LHCN-M2 (cell line): ENCODE measurements at regions not wholly inside any gene's neighbourhood (a gene's known extent, or its start where the extent isn't known, plus 50 kb on each side); places are given as distances from the start of the nearest gene placed in this dataset.

ENCODE experiments used
- DNase-seq: peaks from one replicate; pipeline ENCODE4 v3.0.0-alpha.2; 2012; ENCODE audit warnings: low read depth

DNA sequence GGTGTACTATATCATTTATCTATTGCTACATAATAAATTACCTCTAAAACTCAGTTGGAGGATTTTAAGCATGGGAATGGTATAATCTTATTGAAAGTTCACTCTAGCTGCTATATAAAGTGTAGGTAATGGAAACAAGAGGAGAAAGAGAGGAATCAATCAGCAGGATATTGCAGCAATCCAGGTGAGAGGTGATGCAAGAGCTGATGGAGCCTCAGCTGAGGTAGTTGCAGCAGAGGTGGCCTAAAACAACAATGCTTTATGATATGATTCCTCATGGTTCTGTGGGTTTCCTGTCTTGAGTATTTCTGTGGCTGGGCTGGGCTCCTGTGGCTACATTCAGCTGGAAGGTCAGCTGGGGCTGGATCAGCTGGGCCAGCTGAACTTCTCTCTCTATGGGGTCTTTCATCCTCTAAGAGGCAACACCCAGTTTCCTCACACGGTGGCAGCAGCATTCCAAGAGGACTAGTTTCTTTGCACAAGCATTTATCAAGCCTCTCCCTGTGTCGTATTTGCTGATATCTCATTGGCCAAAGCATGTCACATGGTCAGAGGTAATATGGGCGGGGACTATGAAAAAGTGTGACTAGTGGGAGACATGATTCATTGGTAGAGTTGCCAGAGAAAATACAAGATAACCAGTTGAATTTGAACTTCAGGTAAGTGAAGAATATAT lies 135.4 kb upstream of the LARGE1 start:
- DNase-seq = peak; percentile 0

DNA sequence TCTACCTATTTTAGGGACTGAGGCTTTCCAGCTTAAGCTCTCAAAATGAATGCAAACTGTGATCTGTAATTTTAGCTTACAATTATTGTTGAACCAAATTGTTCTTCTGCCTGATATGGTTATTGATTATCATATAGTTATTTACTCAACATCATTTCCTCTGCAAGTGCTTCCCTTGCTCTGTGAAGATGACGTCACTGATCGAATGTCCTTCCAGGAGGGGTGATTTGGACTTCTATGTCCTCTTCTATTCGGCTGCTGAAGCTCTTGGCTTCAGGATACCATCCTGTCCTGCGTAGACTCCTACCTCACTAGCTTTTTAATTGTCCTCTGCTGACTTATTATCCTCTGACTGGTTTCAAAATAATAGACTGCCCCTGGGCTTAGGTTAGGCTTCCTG lies 137.4 kb upstream of the LARGE1 start:
- no peak for DNase-seq

DNA sequence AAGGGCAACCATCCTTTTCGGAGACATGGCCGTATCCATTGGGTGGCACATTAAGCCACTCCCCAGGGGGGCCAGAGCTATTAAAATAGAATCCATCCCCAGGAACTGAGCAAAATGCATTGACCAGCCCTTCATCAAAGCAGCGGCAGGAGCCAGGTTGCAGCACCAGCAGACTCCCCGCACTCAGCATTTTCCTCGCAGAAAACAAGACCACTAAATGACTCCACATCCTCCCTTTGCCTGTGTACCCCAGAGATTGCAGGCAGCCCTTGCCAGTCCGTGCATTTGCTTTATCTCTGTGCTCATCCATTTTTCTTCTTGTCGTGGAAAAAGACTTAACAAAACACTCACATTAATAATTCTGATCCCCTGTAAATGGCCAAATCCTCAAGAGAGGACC lies 144.4 kb upstream of the LARGE1 start:
- DNase-seq = no peak

GRCh38 chr22:34067031-34067430 lies 146.8 kb upstream of the LARGE1 start:
- no peak for DNase-seq

DNA sequence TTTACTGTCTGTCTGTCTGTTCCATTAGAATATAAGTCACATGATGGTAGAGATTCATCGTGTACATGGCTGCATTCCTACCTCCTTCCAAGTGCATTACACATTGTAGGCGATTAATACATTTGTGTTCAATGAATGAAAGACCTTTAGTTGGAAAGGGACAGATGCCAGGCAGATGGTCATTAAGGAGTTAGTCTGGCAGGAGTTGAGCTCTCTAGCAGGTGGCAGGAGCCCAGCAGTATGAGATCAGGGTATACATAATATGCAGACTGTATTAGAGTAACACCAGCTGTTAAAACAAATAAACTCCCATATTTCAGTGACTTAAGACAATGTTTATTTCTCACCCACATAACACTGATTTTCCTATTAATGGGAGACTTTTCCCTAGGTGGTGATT lies 147.7 kb upstream of the LARGE1 start:
- DNase-seq = no peak

DNA sequence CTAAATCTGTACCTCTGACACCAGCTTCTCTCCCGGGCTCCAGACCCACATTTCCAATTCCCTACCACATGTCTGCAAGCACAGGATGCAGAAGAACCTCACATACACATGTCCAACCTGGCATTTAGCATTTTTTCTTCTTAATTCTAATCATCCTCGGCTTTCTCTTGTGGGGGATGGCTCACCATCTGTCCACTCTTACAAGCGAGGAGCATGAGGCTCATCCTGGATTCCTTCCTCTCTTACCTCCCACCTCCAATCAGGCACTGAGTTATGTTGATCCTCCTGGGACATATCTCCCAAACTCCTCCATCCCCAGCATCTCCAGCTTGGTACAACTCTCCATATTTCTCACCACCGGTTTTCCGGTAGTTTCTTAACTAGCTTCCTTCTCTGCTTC lies 149.8 kb upstream of the LARGE1 start:
- no peak for DNase-seq

- DNase-seq = no peak
Observed at GRCh38 chr22:34070531-34070930, 150.3 kb upstream of the LARGE1 start.

- no peak for DNase-seq
Observed at GRCh38 chr22:34072585-34072984, 152.3 kb upstream of the LARGE1 start.

DNA sequence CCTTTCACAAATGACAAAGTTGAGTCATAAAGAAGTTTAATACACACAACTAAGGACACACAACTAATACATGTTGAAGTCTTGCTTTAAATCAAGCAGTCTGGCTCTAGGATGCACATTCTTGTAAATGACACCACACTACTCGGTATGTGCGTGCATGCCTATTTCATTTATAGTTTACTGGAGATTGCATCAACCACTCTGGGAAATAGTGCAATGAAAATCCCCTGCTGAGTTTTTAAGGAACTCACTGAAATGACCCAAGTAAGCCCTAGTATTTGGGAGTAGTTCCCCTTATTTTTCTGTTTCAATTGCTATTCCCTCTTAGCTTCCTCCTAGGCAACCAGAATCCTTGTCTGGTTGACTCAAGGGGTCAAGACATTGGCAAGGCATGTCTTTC lies 160.2 kb upstream of the LARGE1 start:
- no peak for DNase-seq

DNA sequence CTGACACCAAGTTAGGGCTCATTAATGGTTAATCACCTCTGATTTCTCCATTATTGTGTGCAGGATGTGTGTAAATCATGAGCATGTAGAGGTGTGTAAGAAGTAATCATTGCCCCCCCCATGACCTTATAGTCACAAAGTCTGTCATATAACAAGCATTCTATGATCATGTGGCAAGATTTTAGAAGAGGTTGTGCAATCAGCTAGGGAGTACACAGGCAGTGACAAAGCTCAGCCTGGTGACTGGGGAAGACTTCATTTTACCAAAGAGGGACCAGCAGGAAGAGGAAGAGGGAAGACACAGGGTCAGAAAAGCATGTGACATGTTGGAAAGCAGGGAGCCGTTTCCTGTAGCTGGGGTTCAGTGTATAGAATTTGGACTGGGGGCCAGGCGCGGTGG lies 176.5 kb upstream of the LARGE1 start:
- DNase-seq = no peak

- DNase-seq = no peak
Observed at GRCh38 chr22:34099278-34099677, 179.0 kb upstream of the LARGE1 start.

DNA sequence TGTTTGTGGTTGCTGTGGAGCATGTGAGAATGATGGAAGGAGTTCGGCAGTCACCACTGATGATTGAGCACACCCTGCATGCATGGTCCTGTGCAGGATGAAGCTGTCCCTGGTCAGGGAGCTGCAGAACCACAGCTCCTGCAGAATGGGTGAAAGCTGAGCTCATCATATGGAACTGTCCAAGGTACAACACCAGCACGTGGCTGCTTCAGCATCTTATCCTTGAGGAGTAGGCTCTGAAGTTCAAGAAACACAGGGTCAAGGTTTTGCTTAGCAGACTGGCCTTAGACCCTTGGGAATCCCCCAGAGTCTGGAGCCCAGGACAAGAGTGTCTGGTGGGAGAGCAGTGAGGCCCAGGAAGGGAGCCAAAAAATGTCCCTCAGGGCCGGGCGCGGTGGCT lies 182.4 kb upstream of the LARGE1 start:
- no peak for DNase-seq

DNA sequence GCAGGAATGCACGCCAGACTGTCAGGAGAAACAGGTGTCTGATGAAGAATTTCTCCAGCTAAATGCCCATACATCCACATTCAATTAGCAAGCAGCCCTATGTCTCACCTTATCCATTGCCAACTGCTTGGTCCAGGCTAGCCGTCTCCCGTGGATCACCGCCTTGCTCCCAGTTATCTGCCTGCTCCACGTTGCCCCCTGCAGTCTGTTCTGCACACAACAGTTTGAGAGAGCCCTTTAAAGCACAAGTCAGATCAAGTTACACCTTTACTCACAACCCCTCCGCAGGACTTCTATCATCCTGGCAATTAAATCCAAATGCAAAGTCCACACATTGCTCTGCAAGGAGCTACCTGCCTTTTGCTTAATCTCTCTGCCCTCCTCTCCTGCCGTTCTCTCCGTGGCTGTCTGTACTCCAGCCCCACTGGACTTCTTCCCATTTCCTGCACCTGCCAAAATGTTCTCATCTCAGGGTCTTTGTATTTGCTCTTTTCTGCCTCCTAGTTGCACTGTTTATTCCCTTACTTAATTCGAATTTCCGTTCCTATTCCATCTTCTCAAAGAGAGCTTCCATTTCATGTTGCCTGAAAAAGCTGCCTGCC lies 185.3 kb upstream of the LARGE1 start:
- DNase-seq = no peak

GRCh38 chr22:34108168-34108567 lies 187.9 kb upstream of the LARGE1 start:
- no peak for DNase-seq

DNA sequence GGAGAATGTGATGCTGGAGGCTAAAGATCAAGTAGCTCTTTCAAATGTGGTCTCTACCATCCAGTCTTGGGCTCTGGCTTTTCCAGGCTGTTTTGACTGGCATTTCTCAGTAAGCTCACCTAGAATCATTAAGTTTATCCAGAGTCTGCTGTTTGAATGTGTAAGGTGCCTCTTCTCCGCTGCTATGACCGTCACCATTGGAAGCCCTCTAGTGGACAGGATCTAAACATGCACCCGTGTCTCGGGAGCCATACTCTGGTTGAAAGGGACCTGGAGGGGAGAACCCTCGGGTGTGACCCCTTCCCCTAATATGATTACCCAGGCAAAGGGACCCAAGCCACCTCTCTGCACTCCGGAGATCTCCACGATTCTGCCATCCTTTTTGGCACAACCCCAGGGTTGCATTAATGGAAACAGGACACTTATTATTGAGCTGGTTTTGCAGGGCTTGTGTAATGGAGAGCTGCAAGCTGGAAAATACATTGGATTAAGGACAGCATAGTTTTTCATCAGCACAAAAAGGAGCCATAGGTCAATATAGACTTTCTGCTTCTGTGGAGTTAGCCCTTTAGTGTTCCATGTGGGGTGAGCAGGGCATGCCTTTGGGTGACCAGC lies 191.0 kb upstream of the LARGE1 start:
- no peak for DNase-seq

DNA sequence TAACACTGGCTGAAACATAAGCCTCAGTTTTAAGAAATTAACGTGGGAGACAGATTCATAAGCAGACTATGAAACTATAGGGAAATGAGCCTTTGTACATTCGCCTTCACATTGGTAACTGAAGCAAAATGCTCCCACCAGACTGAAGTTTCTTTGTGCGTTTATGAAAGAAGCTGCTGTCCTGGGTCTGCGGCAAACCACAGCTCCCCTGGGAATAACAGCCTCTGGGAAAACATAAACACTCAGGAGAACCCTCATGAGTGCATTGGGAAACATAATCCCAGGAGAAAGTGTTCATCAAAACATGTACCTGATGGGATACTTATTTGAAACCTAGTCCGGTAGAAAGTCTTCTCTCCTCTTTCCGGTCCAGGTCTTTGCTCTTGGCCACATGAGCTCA lies 193.1 kb upstream of the LARGE1 start:
- no peak for DNase-seq

- DNase-seq = no peak
Observed at GRCh38 chr22:34114406-34114805, 194.1 kb upstream of the LARGE1 start.

DNA sequence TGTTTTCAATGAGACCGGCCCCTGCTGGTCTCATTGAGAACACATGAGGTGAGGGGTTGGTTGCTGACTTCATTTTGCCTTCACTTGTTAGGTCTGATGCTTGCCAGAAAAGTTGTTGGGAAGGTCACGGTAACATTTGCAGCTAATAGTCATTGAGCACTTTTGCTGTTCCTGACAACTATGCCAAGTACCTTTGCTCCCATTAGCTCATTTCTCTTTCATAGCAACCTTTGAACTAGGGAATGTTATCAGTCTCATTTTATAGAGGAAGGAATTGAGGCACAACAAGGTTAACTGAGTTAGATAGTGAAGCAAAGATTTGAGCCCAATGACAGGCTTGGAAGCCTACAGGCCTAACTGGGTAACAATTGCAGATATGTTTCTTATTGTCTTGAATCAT lies 195.4 kb upstream of the LARGE1 start:
- no peak for DNase-seq

GRCh38 chr22:34116126-34116525 lies 195.8 kb upstream of the LARGE1 start:
- DNase-seq = no peak

GRCh38 chr22:34122042-34122441 lies 201.8 kb upstream of the LARGE1 start:
- DNase-seq = no peak

- DNase-seq = no peak
Observed at GRCh38 chr22:34129691-34130486, 209.6 kb upstream of the LARGE1 start.

- DNase-seq = no peak
Observed at GRCh38 chr22:34135749-34136148, 215.5 kb upstream of the LARGE1 start.

DNA sequence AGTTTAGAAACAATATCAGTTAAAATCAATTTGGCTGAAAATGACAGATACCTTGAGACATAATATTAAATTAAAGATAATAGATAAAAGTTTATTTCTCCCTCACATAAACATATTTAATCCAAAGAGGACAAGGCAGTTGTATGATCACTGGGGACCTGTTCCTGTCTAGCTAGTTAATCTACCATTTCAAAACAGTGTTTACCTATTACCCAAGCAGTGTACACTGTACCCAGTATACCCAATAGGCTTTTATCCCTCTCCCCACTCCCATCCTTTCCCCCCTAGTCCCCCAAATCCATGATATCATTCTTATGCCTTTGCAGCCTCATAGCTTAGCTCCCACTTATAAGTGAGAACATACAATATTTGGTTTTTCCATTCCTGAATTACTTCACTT lies 229.7 kb upstream of the LARGE1 start:
- no peak for DNase-seq
